Thoracic aorta (tissue), 2 donors: ENCODE measurements at regions not wholly inside any gene's neighbourhood (a gene's known extent, or its start where the extent isn't known, plus 50 kb on each side); places are given as distances from the start of the nearest gene placed in this dataset.

Source experiments
- ATAC-seq: fragments of 150-250 bp; one replicate; pipeline ENCODE4 v1.8.0; 2017; ENCODE audit warnings: low read depth; ENCODE audit not compliant: insufficient number of reproducible peaks, low FRiP score
- DNase-seq: peaks from one replicate; pipeline ENCODE4 v3.0.0-alpha.2; 2020; ENCODE audit warnings: low spot score
- H3K27ac ChIP-seq, 2 donors: fragments of 200-600 bp; sonication (generic); 1 replicate in 1 of 2; 2 replicates in 1 of 2; pipeline ENCODE4 v1.5.1; 2016; ENCODE audit warnings: mild to moderate bottlenecking in 2 of 2, moderate library complexity in 2 of 2
- H3K27me3 ChIP-seq: fragments of 200-600 bp; sonication (generic); replicated peaks from 2 replicates; pipeline ENCODE4 v1.6.0; 2016; ENCODE audit warnings: mild to moderate bottlenecking; ENCODE audit not compliant: insufficient read depth
- H3K36me3 ChIP-seq: fragments of 200-600 bp; sonication (generic); one replicate; pipeline ENCODE4 v1.5.1; 2016
- H3K4me1 ChIP-seq, 2 donors: fragments of 200-600 bp; sonication (generic); 1 replicate in 1 of 2; 2 replicates in 1 of 2; pipeline versions ENCODE4 v1.5.1 to v1.6.0; 2016; ENCODE audit warnings: low read depth in 2 of 2, mild to moderate bottlenecking in 1 of 2; ENCODE audit not compliant: control insufficient read depth in 1 of 2
- H3K4me3 ChIP-seq: fragments of 200-600 bp; sonication (generic); 2 replicates; pipeline ENCODE4 v1.5.1; 2016; ENCODE audit warnings: mild to moderate bottlenecking
- H3K9me3 ChIP-seq: fragments of 200-600 bp; sonication (generic); 2 replicates; pipeline ENCODE4 v1.5.1; 2016
- CTCF ChIP-seq: fragments of 200-600 bp; sonication (generic); IDR thresholded peaks from one replicate; pipeline ENCODE4 v1.5.1; 2019; ENCODE audit warnings: antibody characterized with exemption

GRCh38 chr13:104961246-104961645 is 1574.2 kb downstream of the EFNB2 start:
- Histone ChIP-seq H3K9me3 (no peaks in the 10 kb centered on the region), H3K27ac (no peak overlapping the region), H3K27me3 (no peaks in the 10 kb centered on the region), H3K4me3 (no peak overlapping the region), H3K4me1 (no peaks in the 10 kb centered on the region), H3K36me3 (no peaks in the 10 kb centered on the region)
- no peak for DNase-seq
- ATAC-seq = no peak
- no peak for TF ChIP-seq CTCF

GRCh38 chr13:104954210-104954609 is 1581.3 kb downstream of the EFNB2 start:
- Histone ChIP-seq H3K4me3 (no peak overlapping the region), H3K4me1 (no peaks in the 10 kb centered on the region), H3K36me3 (no peaks in the 10 kb centered on the region), H3K27ac (no peak overlapping the region), H3K27me3 (no peaks in the 10 kb centered on the region), H3K9me3 (no peaks in the 10 kb centered on the region)
- DNase-seq (no peak), ATAC-seq (no peak)
- TF ChIP-seq CTCF = no peak

- no peak for TF ChIP-seq CTCF
- ATAC-seq = no peak
Measured at GRCh38 chr13:104953588-104953987, 1581.9 kb downstream of the EFNB2 start.

GRCh38 chr13:104949840-104950740 is 1585.4 kb downstream of the EFNB2 start:
- Histone ChIP-seq H3K36me3 (no peaks in the 10 kb centered on the region), H3K9me3 (no peaks in the 10 kb centered on the region), H3K4me3 (no peak overlapping the region), H3K27me3 (no peaks in the 10 kb centered on the region), H3K27ac (no peak overlapping the region), H3K4me1 (no peaks in the 10 kb centered on the region)
- no peak for TF ChIP-seq CTCF
- no peak for DNase-seq
- no peak for ATAC-seq

More at GRCh38 chr13:104953588-104953987, 1581.9 kb downstream of the EFNB2 start:
- Histone ChIP-seq H3K4me3 (no peak overlapping the region), H3K4me1 (no peaks in the 10 kb centered on the region), H3K9me3 (no peaks in the 10 kb centered on the region), H3K27me3 (no peaks in the 10 kb centered on the region), H3K27ac (no peak overlapping the region), H3K36me3 (no peaks in the 10 kb centered on the region)
- no peak for DNase-seq

- Histone ChIP-seq H3K9me3 (no peaks in the 10 kb centered on the region), H3K4me3 (no peak overlapping the region), H3K27ac (no peak overlapping the region), H3K27me3 (no peaks in the 10 kb centered on the region), H3K4me1 (no peaks in the 10 kb centered on the region), H3K36me3 (no peaks in the 10 kb centered on the region)
- ATAC-seq (no peak), DNase-seq (no peak)
- TF ChIP-seq CTCF = no peak
Measured at GRCh38 chr13:104944176-104944575, 1591.3 kb downstream of the EFNB2 start.
